Ovary (tissue), 7 donors: ENCODE measurements at regions not wholly inside any gene's neighbourhood (a gene's known extent, or its start where the extent isn't known, plus 50 kb on each side); places are given as distances from the start of the nearest gene placed in this dataset.
A peak's percentile ranks its signal among the peaks of the same experiment; 100 is the strongest.

Experiments
- DNase-seq, 5 donors: peaks; one replicate each; pipeline ENCODE4 v3.0.0-alpha.2; 2019 to 2020
- H3K27ac ChIP-seq, 2 donors: fragments of 200-600 bp; one replicate each; pipeline versions ENCODE4 v1.5.1 to v1.8.0; 2019 to 2022
- H3K27me3 ChIP-seq: fragments of 200-600 bp; one replicate; pipeline ENCODE4 v1.8.0; 2022
- H3K36me3 ChIP-seq: fragments of 200-600 bp; sonication (generic); one replicate; pipeline ENCODE4 v1.5.1; 2019
- H3K4me1 ChIP-seq: one replicate; pipeline ENCODE4 v1.8.1; 2013; ENCODE audit warnings: mild to moderate bottlenecking, moderate library complexity; ENCODE audit not compliant: insufficient read depth
- H3K4me3 ChIP-seq: fragments of 200-600 bp; sonication (generic); one replicate; pipeline ENCODE4 v1.5.1; 2017
- H3K9me3 ChIP-seq, 2 donors: fragments of 200-600 bp in 1 of 2; sonication (generic) in 1 of 2; one replicate each; pipeline versions ENCODE4 v1.5.1 to v1.8.1; 2013 to 2019; ENCODE audit warnings: mild to moderate bottlenecking in 1 of 2, moderate library complexity in 1 of 2
- CTCF ChIP-seq, 3 donors: fragments of 450-650 bp in 2 of 3; fragments of 200-600 bp in 1 of 3; IDR thresholded peaks; one replicate each; pipeline versions ENCODE4 v1.5.1 to v1.8.0; 2016 to 2022; ENCODE audit warnings: antibody characterized with exemption in 3 of 3, mild to moderate bottlenecking in 1 of 3
- EP300 ChIP-seq: sonication (generic); formaldehyde crosslinking; IDR thresholded peaks from one replicate; pipeline ENCODE4 v1.6.1; 2017; ENCODE audit warnings: antibody characterized with exemption
- POLR2A ChIP-seq: fragments of 450-650 bp; IDR thresholded peaks from one replicate; pipeline ENCODE4 v1.6.1; 2017; ENCODE audit warnings: antibody characterized with exemption, mild to moderate bottlenecking, moderate library complexity
- WGBS, 3 donors: extraction: QIAGEN DNeasy Blood & Tissue Kit in 1 of 3; methylation state at CpG; one replicate each; pipeline versions ENCODE4 v1.1.5 to v1.1.7; 2013 to 2017; 5-methylcytosine and 5-hydroxymethylcytosine counted together
- intact Hi-C, 4 donors: fragments of 100-400 bp; cut with DNase I; formaldehyde crosslinking; loops; one replicate each; pipeline versions ENCODE4 v1.11.0 to v1.15.1; 2022 to 2023
- donor health status: DM: no; HTN: no; CAD: no; lungs with moderate emphysema.
- donor health status: DM: no; HTN: no; CAD: no.
- donor health status: Bipolar disorder and iron deficiency.
- donor health status: DM: no; HTN: no; CAD: no.
- donor health status: DM: yes; HTN: yes; CAD: no.

GRCh38 chr3:170745211-170745718 is 124.7 kb downstream of the RPL22L1 start:
- no peaks in the 10 kb centered on the region for H3K9me3 ChIP-seq
- peaks cover 3% of the 10 kb centered on the region for H3K4me1 ChIP-seq
- no peaks in the 10 kb centered on the region for H3K36me3 ChIP-seq
- intact Hi-C loops: loop anchor here in 1 of 4 donors (10.0 kb wide), 1 partner anchor 330 kb away; the partner anchor contains the start of gene CLDN11
- H3K4me3 ChIP-seq: no peak overlapping the region
- no peak for DNase-seq
- H3K27me3 ChIP-seq: no peaks in the 10 kb centered on the region
- no peak for TF ChIP-seq EP300
- TF ChIP-seq CTCF (IDR thresholded peaks at IDR 0.05): no peak
- TF ChIP-seq POLR2A: no peak
- H3K27ac ChIP-seq: no peak overlapping the region

- intact Hi-C loops: loop anchor here in 1 of 4 donors (10.0 kb wide), 1 partner anchor 327 kb away; the partner anchor contains the start of gene CLDN11
- no peak for TF ChIP-seq CTCF (IDR thresholded peaks at IDR 0.05)
- TF ChIP-seq POLR2A: no peak
- no peak for TF ChIP-seq EP300
- Histone ChIP-seq H3K9me3 (no peaks in the 10 kb centered on the region), H3K27ac (peak overlapping the region in 1 of 2 donors; percentile 83), H3K36me3 (no peaks in the 10 kb centered on the region), H3K27me3 (no peaks in the 10 kb centered on the region), H3K4me1 (peaks cover 5% of the 10 kb centered on the region), H3K4me3 (no peak overlapping the region)
- DNase-seq: no peak
- WGBS, 3 donors: 43 to 50% (median 47%) methylated on average over 2 of the region's 2 CpGs
Measured at GRCh38 chr3:170741756-170742529, 128.1 kb downstream of the RPL22L1 start.

GRCh38 chr3:170740726-170741591 is 129.0 kb downstream of the RPL22L1 start:
- peak; percentile 53 to 80 (median 64) for DNase-seq

More at GRCh38 chr3:170740726-170741591, 129.0 kb downstream of the RPL22L1 start:
- Histone ChIP-seq H3K27ac (peak overlapping the region; percentile 14 to 83), H3K4me1 (peaks cover 5% of the 10 kb centered on the region), H3K27me3 (no peaks in the 10 kb centered on the region), H3K4me3 (no peak overlapping the region), H3K36me3 (no peaks in the 10 kb centered on the region), H3K9me3 (no peaks in the 10 kb centered on the region)
- 25 to 26% (median 25%) methylated on average over 10 of the region's 10 CpGs for WGBS, 3 donors
- intact Hi-C loops: loop anchor here in 1 of 4 donors (10.0 kb wide), 1 partner anchor 326 kb away; the partner anchor contains the start of gene CLDN11
- no peak for TF ChIP-seq CTCF (IDR thresholded peaks at IDR 0.05)
- TF ChIP-seq POLR2A: no peak
- no peak for TF ChIP-seq EP300
